ENCODE measurements at regions not wholly inside any gene's neighbourhood (a gene's known extent, or its start where the extent isn't known, plus 50 kb on each side); places are given as distances from the start of the nearest gene placed in this dataset.
A peak's percentile ranks its signal among the peaks of the same experiment; 100 is the strongest.

GRCh38 chrX:131595120-131595519, 51.2 kb downstream of the OR13H1 start (continued):
- TF ChIP-seq, protein P1, sequence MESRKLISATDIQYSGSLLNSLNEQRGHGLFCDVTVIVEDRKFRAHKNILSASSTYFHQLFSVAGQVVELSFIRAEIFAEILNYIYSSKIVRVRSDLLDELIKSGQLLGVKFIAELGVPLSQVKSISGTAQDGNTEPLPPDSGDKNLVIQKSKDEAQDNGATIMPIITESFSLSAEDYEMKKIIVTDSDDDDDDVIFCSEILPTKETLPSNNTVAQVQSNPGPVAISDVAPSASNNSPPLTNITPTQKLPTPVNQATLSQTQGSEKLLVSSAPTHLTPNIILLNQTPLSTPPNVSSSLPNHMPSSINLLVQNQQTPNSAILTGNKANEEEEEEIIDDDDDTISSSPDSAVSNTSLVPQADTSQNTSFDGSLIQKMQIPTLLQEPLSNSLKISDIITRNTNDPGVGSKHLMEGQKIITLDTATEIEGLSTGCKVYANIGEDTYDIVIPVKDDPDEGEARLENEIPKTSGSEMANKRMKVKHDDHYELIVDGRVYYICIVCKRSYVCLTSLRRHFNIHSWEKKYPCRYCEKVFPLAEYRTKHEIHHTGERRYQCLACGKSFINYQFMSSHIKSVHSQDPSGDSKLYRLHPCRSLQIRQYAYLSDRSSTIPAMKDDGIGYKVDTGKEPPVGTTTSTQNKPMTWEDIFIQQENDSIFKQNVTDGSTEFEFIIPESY (IDR thresholded peaks at IDR 0.05; ENCODE audit: borderline replicate concordance, low read depth) = no peak
- TF ChIP-seq EZH2phosphoT487 (IDR thresholded peaks at IDR 0.05; ENCODE audit: borderline replicate concordance, low read depth) = no peak
- TF ChIP-seq USF2 (IDR thresholded peaks at IDR 0.05; ENCODE audit: borderline replicate concordance, low read depth, low read length) = no peak
- TF ChIP-seq MEF2A (IDR thresholded peaks at IDR 0.05; ENCODE audit: borderline replicate concordance, low read depth) = no peak
- no peak for TF ChIP-seq YY1 (IDR thresholded peaks at IDR 0.05; ENCODE audit: low read depth)
- TF ChIP-seq NFIC (IDR thresholded peaks at IDR 0.05; ENCODE audit: borderline replicate concordance) = peak; percentile 50; the same call in 1 of the 2 replicates

- DNase-seq = no peak
- Histone ChIP-seq H3K27ac (ENCODE audit: low read depth in 2 of 2, low read length in 1 of 2) (no peak overlapping the region), H3K9ac (no peak overlapping the region), H3K79me2 (ENCODE audit: insufficient read depth) (no peaks in the 10 kb centered on the region), H3K36me3 (replicated peaks in 1 of 2; ENCODE audit: control insufficient read depth in 1 of 2, insufficient read depth in 2 of 2, low read length in 1 of 2) (no peaks in the 10 kb centered on the region), H3F3A (replicated peaks; ENCODE audit: insufficient read depth) (no peaks in the 10 kb centered on the region), H3K4me3 (ENCODE audit: low read depth in 2 of 2, low read length in 1 of 2) (no peak overlapping the region), H3K4me2 (no peak overlapping the region), H4K20me1 (ENCODE audit: insufficient read depth) (no peaks in the 10 kb centered on the region), H3K27me3 (ENCODE audit: insufficient read depth) (no peaks in the 10 kb centered on the region), H3K4me1 (ENCODE audit: control insufficient read depth in 1 of 2, insufficient read depth in 2 of 2, low read depth in 1 of 2, low read length in 1 of 2) (no peaks in the 10 kb centered on the region), H3K9me2 (no peaks in the 10 kb centered on the region), H2AFZ (ENCODE audit: low read depth) (no peak overlapping the region), H3K9me3 (no peaks in the 10 kb centered on the region)
- CTCF ChIA-PET = no interaction called here
- TF ChIP-seq EP300 (IDR thresholded peaks at IDR 0.05; ENCODE audit: borderline replicate concordance in 1 of 2, low read depth in 1 of 2, low read length in 1 of 2) = no peak
- no peak for TF ChIP-seq CHD2 (IDR thresholded peaks at IDR 0.05; ENCODE audit: low read length, partially characterized antibody)
- TF ChIP-seq GATA2 (CRISPR knock-in tag; IDR thresholded peaks at IDR 0.05) = no peak
- no peak for TF ChIP-seq POLR2AphosphoS5 (IDR thresholded peaks at IDR 0.05; ENCODE audit: low read depth, low read length)
- TF ChIP-seq SMC3 (IDR thresholded peaks at IDR 0.05; ENCODE audit: low read depth, low read length) = no peak
- no peak for TF ChIP-seq USF2 (IDR thresholded peaks at IDR 0.05; ENCODE audit: borderline replicate concordance, low read depth, low read length)
- TF ChIP-seq FOSL2 (IDR thresholded peaks at IDR 0.05; ENCODE audit: borderline replicate concordance, low read depth) = no peak
- no peak for TF ChIP-seq NFIC (IDR thresholded peaks at IDR 0.05; ENCODE audit: borderline replicate concordance)
- TF ChIP-seq, protein P1 (IDR thresholded peaks at IDR 0.05; ENCODE audit: borderline replicate concordance, low read depth) = no peak
- TF ChIP-seq, protein P2, sequence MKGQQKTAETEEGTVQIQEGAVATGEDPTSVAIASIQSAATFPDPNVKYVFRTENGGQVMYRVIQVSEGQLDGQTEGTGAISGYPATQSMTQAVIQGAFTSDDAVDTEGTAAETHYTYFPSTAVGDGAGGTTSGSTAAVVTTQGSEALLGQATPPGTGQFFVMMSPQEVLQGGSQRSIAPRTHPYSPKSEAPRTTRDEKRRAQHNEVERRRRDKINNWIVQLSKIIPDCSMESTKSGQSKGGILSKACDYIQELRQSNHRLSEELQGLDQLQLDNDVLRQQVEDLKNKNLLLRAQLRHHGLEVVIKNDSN (IDR thresholded peaks at IDR 0.05; ENCODE audit: borderline replicate concordance, low read depth) = no peak
- no peak for TF ChIP-seq TEAD4 (IDR thresholded peaks at IDR 0.05; ENCODE audit: borderline replicate concordance, insufficient read depth)
- TF ChIP-seq FOXM1 (IDR thresholded peaks at IDR 0.05; ENCODE audit: low read depth) = no peak
- TF ChIP-seq SIN3A (IDR thresholded peaks at IDR 0.05; ENCODE audit: borderline replicate concordance, low read depth, low read length) = no peak
- no peak for TF ChIP-seq EZH2phosphoT487 (IDR thresholded peaks at IDR 0.05; ENCODE audit: borderline replicate concordance, low read depth)
- no peak for TF ChIP-seq FOXJ3 (CRISPR knock-in tag; IDR thresholded peaks at IDR 0.05)
- 46% methylated on average over 2 of the region's 2 CpGs for WGBS (ENCODE audit: low lambda C conversion rate)
- POLR2A ChIA-PET = no interaction called here
These were observed 64.0 kb downstream of the OR13H1 start for GRCh38 chrX:131607792-131608369.

All from SK-N-SH (cell line).